Activated CD8-positive, alpha-beta memory T cell treated with anti-CD3 and anti-CD28 coated beads, Interleukin-2, amount 10 ng/mL, durations not matched to agents 7 days and 5 days (primary cell): ENCODE measurements at regions not wholly inside any gene's neighbourhood (a gene's known extent, or its start where the extent isn't known, plus 50 kb on each side); places are given as distances from the start of the nearest gene placed in this dataset.

Experiments
- ATAC-seq: fragments of 150-1000 bp; cut with Tn5 transposase; one replicate; pipeline ENCODE4 v1.10.0; 2021; ENCODE audit warnings: moderate library complexity
- CTCF ChIA-PET: fragments of 350-600 bp; sonication (Branson Sonifier 250); formaldehyde crosslinking; loops from one replicate; lab custom pipeline; 2021; ENCODE audit warnings: antibody characterized with exemption; lab: Charles Lee
- DNase-seq: peaks from one replicate; pipeline ENCODE4 v3.0.0-alpha.2; 2020
- H3K27ac Mint-ChIP-seq: one replicate; pipeline ENCODE4 v1.8.0; 2021; ENCODE audit warnings: mild to moderate bottlenecking, mixed read lengths
- H3K27me3 Mint-ChIP-seq: one replicate; pipeline ENCODE4 v1.8.0; 2021; ENCODE audit warnings: mixed read lengths
- H3K36me3 Mint-ChIP-seq: one replicate; pipeline ENCODE4 v1.8.0; 2021; ENCODE audit warnings: mild to moderate bottlenecking, mixed read lengths
- H3K4me1 Mint-ChIP-seq: one replicate; pipeline ENCODE4 v1.8.0; 2021; ENCODE audit warnings: mixed read lengths
- H3K4me3 Mint-ChIP-seq: one replicate; pipeline ENCODE4 v1.8.0; 2021; ENCODE audit warnings: mild to moderate bottlenecking, moderate library complexity, mixed read lengths
- H3K9me3 Mint-ChIP-seq: one replicate; pipeline ENCODE4 v1.8.0; 2022; ENCODE audit warnings: low read depth, mixed read lengths

DNA sequence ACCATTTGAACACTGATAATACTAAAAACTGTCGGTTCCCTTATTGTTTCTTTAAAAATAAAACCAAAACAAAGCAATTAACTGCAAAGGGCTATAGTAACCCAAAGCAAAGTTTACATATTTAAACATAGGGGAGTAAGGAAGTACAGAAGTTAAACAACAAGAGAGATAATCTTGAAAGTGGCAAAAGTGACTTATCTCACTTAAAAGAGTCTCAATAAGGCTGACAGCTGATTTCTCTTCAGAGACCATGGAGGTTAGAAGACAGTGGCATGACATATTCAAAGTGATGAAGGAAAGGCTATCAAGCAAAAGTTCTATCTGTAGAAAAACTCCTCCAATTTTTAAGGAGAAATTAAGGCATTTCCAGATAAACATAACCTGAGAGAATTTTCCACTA is 233.5 kb upstream of the HDAC9 start:
- Mint-ChIP-seq H3K4me3 (no peak overlapping the region), H3K9me3 (peaks cover 2% of the 10 kb centered on the region), H3K27me3 (no peaks in the 10 kb centered on the region), H3K4me1 (no peaks in the 10 kb centered on the region), H3K27ac (no peak overlapping the region), H3K36me3 (no peaks in the 10 kb centered on the region)
- CTCF ChIA-PET = no interaction called here
- DNase-seq = no peak
- ATAC-seq = no peak

DNA sequence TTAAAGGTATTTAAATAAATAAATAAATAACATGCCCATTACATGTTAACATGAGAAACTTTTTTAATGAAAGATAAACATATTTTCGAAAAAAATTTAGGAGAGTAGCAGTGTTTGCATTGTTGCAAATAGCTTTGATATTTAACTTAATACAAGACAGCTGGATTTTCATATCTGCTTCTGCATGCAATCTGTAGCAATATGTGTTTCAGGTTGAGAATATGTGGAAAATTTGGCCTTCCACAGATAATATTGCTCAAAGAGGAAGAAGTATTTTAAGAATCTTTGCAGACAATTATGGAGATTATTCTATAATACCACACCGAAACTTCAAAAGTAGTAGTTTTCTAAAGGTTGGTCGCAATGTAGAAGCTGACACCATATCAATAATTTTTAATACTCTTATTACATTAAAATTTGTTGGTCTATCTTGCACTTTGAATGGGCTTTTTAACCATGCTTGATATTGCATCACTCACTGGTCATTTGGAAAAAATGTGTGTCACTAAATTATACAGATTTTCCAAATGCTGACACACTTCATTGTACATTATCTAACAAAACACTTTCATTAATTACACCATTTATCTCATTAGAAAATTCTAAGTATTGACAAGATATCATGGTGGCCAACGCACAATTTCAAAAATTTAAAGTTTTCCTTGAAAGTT is 229.8 kb upstream of the HDAC9 start:
- Mint-ChIP-seq H3K27ac (no peak overlapping the region), H3K9me3 (peaks cover 2% of the 10 kb centered on the region), H3K36me3 (no peaks in the 10 kb centered on the region), H3K4me1 (no peaks in the 10 kb centered on the region), H3K4me3 (no peak overlapping the region), H3K27me3 (no peaks in the 10 kb centered on the region)
- no peak for ATAC-seq
- CTCF ChIA-PET = no interaction called here
- no peak for DNase-seq

DNA sequence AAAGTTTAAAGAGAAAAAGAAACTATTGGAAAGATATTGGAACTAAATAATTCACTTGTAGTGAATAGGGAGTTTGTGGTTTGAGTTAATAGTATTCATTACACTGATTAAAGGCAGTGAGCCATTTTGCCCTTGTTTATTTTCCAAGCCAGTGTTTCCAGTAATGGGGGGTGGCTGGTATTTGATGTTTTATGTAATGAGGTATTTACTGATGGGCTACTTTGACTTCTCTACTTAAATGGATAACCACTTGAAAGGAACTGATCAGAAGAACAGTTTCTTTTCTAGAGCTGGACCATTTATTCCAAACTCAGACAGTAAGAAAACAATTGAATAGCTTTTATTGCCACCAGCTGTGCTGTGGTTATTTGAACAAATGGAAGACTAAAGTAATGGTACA is 227.0 kb upstream of the HDAC9 start:
- CTCF ChIA-PET = no interaction called here
- H3K4me1 Mint-ChIP-seq = no peaks in the 10 kb centered on the region
- no peaks in the 10 kb centered on the region for H3K9me3 Mint-ChIP-seq
- ATAC-seq = no peak
- H3K27me3 Mint-ChIP-seq = no peaks in the 10 kb centered on the region
- no peak overlapping the region for H3K4me3 Mint-ChIP-seq
- DNase-seq = no peak
- no peaks in the 10 kb centered on the region for H3K36me3 Mint-ChIP-seq
- no peak overlapping the region for H3K27ac Mint-ChIP-seq

DNA sequence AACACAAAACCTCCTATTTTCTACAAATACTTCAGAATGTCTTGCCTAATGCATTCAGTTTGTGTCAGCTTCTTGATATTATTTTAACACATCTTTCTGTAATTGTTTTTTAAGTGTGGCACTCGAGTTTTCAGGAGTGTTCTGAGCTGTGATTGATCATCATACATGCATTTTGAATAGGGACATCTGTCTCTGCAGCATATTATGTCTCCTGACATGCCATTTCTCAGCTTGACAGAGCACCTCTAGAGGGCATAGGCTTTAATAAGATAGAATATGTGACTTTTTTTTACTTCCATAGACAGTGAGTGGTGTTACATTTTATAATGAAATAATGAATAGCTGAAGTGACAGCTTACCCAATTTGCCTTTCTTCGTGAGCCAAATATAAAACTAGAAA is 219.2 kb upstream of the HDAC9 start:
- Mint-ChIP-seq H3K4me3 (no peak overlapping the region), H3K27ac (no peak overlapping the region), H3K27me3 (no peaks in the 10 kb centered on the region), H3K9me3 (no peaks in the 10 kb centered on the region), H3K36me3 (no peaks in the 10 kb centered on the region), H3K4me1 (no peaks in the 10 kb centered on the region)
- no peak for DNase-seq
- ATAC-seq = no peak
- CTCF ChIA-PET = interaction anchor here (0.9 kb wide), 1 partner anchor 506 kb away, joined by 3 read pairs; no protein-coding TSS in a partner anchor

DNA sequence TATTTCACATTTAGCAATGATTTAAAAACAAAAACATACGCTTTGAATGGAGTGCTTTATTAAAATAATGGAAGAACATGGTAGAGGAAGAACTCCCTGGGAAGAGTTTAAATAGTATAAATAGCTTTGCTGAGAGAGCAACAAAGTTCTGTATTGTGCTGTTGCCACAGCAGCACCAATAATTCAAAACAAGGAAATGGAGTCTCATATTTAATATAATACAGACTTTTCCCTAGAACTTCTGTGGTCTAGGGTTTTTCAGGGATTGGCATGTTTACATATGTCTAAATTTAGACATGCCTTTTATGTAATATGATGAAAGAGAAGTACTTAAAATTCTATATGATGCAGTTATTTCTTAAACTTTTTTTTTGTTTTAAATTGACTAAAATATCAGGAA is 217.2 kb upstream of the HDAC9 start:
- ATAC-seq = no peak
- no peak for DNase-seq
- Mint-ChIP-seq H3K27me3 (no peaks in the 10 kb centered on the region), H3K4me3 (no peak overlapping the region), H3K9me3 (no peaks in the 10 kb centered on the region), H3K27ac (no peak overlapping the region), H3K4me1 (no peaks in the 10 kb centered on the region), H3K36me3 (no peaks in the 10 kb centered on the region)
- CTCF ChIA-PET = no interaction called here

DNA sequence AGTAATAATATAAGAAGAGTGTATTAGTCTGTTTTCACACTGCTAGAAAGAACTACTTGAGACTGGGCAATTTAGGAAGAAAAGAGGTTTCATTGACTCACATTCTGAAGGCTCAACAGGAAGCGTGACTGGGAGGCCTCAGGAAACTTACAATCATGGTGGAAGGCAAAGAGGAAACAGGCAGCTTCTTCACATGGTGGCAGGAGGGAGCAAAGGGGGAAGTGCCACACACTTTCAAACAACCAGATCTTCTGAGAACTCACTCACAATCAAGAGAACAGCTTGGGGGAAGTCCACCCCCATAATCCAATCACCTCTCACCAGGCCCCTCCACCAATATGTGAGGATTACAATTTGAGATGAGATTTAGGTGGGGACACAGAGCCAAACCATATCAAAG is 212.5 kb upstream of the HDAC9 start:
- CTCF ChIA-PET = no interaction called here
- H3K27me3 Mint-ChIP-seq = no peaks in the 10 kb centered on the region

DNA sequence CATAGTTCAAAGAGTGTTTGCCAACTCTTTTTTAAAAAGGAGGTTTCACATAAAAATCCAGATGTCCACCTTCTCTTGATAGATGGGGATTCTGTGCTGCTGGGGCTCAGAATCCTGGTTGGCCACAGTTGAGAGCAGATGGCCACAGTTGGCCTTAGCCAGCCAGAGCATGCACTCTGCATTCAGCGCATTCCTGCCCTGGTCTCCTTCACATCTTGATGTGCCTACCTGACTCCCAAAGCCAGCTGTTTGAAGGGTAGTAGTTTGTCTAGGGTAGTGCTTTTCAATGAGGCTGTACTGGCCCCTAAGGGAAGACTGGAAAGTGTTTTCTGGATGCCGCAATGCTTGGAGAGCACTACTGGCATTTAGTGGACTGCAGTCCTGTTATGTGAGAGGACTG is 208.1 kb upstream of the HDAC9 start:
- DNase-seq (no peak), ATAC-seq (no peak)
- Mint-ChIP-seq H3K36me3 (no peaks in the 10 kb centered on the region), H3K9me3 (no peaks in the 10 kb centered on the region), H3K27me3 (no peaks in the 10 kb centered on the region), H3K27ac (no peak overlapping the region), H3K4me3 (no peak overlapping the region), H3K4me1 (peaks cover 14% of the 10 kb centered on the region)
- CTCF ChIA-PET = no interaction called here

More for the DNA sequence above, 212.5 kb upstream of the HDAC9 start:
- ATAC-seq (no peak), DNase-seq (no peak)
- no peaks in the 10 kb centered on the region for H3K4me1 Mint-ChIP-seq
- H3K4me3 Mint-ChIP-seq = no peak overlapping the region
- no peak overlapping the region for H3K27ac Mint-ChIP-seq
- no peaks in the 10 kb centered on the region for H3K36me3 Mint-ChIP-seq
- no peaks in the 10 kb centered on the region for H3K9me3 Mint-ChIP-seq

DNA sequence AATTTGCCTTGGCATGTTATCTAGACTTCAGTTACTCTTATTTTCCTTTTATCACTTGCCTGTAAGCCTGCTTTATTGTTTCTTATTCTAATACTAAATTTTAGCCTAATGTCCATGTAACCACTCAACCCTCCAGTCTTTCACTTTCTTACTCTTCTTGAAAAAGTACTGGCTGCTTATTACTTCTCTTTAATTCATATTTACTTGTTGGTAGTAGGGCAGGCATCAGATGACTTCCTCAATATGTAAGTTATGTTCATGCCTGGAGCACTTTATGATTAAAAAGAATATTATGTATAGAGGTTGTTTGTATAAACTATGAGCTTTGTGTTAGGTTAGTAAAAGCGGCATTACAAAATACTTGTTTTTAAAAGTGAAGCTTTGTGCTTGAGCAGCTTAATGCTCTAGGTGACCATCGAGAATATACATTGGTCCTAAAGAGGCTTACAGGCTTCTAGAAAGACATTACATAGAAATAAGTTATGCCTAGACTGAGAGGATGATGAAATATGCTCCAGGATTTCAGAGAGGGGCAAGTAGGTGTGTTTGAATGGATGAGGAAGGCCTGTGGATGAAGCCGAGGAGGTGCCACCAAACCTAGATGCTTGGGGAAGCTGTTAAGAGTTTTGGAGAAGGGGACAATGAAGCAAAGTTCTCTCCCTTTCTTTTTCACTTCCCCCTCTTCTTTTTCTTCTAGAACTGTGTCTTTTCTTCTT is 207.1 kb upstream of the HDAC9 start:
- H3K36me3 Mint-ChIP-seq = no peaks in the 10 kb centered on the region
- H3K4me1 Mint-ChIP-seq = peaks cover 14% of the 10 kb centered on the region
- CTCF ChIA-PET = no interaction called here
- H3K27me3 Mint-ChIP-seq = no peaks in the 10 kb centered on the region
- ATAC-seq (no peak), DNase-seq (no peak)
- H3K27ac Mint-ChIP-seq = no peak overlapping the region
- H3K9me3 Mint-ChIP-seq = no peaks in the 10 kb centered on the region
- H3K4me3 Mint-ChIP-seq = no peak overlapping the region

DNA sequence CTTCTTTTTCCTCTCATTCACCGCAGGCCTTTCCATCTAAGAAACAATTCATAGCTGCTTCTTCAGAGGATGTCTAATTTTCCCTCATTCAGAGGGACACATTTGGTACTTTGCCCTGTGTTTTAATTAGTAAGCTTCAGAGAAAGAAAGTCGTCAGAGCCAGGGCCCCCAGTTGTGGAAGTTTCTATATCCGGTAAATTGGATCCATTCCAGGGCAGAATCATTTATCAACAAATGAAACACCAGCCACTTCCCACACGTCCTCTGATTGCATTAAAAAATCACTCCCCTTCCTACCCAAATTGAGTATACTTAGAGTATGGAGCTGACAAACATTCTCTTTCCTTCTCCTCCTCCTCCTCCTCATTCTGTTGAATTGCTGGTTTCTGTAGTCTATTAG is 205.8 kb upstream of the HDAC9 start:
- Mint-ChIP-seq H3K9me3 (no peaks in the 10 kb centered on the region), H3K27me3 (no peaks in the 10 kb centered on the region), H3K4me1 (peaks cover 14% of the 10 kb centered on the region), H3K4me3 (no peak overlapping the region), H3K36me3 (no peaks in the 10 kb centered on the region), H3K27ac (no peak overlapping the region)
- ATAC-seq = no peak
- CTCF ChIA-PET = no interaction called here
- DNase-seq = no peak

DNA sequence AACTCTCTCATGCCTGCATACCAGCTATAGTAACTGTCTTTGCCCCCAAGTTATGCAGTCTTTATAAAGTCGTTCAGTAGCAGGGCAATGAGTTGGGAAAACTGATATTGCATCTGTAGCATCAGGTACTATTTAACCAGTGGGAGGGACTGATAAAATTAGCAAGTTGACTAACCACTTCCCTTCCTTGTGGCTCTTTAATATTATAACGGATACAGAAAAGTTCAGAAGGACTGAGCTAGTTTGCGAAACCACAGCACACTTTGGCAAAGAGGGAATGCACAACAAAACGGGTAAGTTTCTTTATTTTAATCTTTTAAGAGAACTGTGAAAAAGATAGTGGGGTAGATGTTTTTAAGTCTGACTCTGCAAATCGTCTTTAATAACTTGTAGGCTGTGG is 205.3 kb upstream of the HDAC9 start:
- Mint-ChIP-seq H3K9me3 (no peaks in the 10 kb centered on the region), H3K4me1 (peaks cover 14% of the 10 kb centered on the region), H3K27ac (no peak overlapping the region), H3K27me3 (no peaks in the 10 kb centered on the region), H3K36me3 (no peaks in the 10 kb centered on the region), H3K4me3 (no peak overlapping the region)
- ATAC-seq = no peak
- DNase-seq = no peak
- CTCF ChIA-PET = no interaction called here

DNA sequence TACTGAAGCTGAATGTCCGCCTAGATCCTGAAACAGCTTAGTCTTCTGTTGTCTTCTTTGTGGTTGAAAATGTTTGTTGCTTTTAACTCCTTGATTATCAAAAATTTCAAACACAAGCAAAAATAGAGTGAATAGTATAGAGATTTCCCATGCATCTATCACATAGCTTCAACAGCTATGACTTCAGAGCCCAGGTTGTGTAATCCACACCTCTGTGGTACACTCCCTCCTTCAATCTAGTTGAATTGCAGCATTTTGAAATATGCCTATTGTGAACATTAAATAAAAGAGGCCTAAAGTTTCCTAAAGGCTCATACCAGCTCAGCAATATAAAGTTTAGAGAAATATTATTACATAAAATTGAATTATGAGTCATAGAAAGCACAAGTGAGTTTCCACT is 204.7 kb upstream of the HDAC9 start:
- DNase-seq = no peak
- Mint-ChIP-seq H3K9me3 (no peaks in the 10 kb centered on the region), H3K4me3 (no peak overlapping the region), H3K4me1 (peaks cover 14% of the 10 kb centered on the region), H3K27ac (no peak overlapping the region), H3K27me3 (no peaks in the 10 kb centered on the region), H3K36me3 (no peaks in the 10 kb centered on the region)
- no peak for ATAC-seq
- CTCF ChIA-PET = no interaction called here

DNA sequence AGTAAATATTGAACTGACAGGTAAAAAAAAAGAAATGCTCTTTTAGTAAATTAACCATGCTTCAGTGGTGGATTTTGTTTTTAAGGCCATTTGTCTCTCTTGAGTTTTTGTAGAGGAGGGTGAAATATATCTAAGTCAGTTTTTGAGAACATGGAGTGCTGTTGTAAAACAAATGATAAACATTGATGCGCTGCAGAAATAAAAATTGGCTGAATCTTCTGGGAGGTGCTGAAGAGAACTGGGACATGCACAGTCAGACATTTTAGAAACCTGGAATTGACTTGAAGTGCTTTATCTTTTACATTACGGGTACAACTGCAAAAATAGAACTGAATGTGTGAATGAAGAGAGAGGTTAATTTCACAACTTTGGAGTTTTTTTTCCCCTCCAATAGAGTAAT is 203.0 kb upstream of the HDAC9 start:
- no peaks in the 10 kb centered on the region for H3K36me3 Mint-ChIP-seq
- DNase-seq (no peak), ATAC-seq (no peak)
- CTCF ChIA-PET = no interaction called here
- H3K4me3 Mint-ChIP-seq = no peak overlapping the region
- H3K27me3 Mint-ChIP-seq = no peaks in the 10 kb centered on the region
- H3K4me1 Mint-ChIP-seq = peaks cover 14% of the 10 kb centered on the region
- no peaks in the 10 kb centered on the region for H3K9me3 Mint-ChIP-seq
- no peak overlapping the region for H3K27ac Mint-ChIP-seq

DNA sequence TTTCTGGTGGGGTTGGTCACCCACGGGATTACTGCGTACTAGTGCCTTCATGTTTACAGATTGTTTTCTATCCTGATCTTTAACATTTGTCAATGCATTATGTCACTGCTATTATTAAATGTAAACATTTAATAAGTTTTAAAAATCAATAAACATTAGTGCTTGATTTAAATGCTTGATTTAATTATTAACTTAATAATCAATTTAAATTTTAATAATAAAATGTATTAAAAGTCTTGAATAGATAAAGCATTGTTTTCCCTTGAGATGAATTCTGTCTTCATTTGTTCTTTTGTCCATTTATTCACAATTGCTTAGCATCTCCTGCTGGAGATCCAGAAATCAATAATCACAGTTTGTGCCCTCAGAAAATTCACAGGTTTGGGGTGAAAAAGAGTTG is 201.8 kb upstream of the HDAC9 start:
- no peaks in the 10 kb centered on the region for H3K9me3 Mint-ChIP-seq
- H3K36me3 Mint-ChIP-seq = no peaks in the 10 kb centered on the region
- peaks cover 14% of the 10 kb centered on the region for H3K4me1 Mint-ChIP-seq
- CTCF ChIA-PET = no interaction called here
- H3K4me3 Mint-ChIP-seq = no peak overlapping the region
- DNase-seq (no peak), ATAC-seq (no peak)
- H3K27ac Mint-ChIP-seq = no peak overlapping the region
- H3K27me3 Mint-ChIP-seq = no peaks in the 10 kb centered on the region

DNA sequence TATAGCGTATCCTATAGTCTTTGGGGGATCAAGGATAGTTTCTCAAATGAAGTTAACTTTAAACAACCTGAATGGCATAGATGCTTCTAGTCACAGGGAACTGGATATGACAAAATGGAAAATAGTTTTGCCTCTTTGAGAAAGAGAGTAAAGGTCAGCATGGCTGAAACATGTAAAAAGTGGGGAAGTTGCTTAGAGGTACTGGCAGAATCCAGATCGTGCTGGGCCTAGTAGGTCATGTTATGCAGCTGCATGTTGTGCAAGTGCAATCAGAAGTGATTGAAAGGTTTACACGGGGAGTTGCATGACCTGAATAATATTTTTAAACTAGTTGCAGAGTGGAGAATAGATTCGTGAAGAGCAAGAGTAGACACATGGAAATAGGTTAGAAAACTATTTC is 201.1 kb upstream of the HDAC9 start:
- Mint-ChIP-seq H3K27me3 (no peaks in the 10 kb centered on the region), H3K4me3 (no peak overlapping the region), H3K9me3 (no peaks in the 10 kb centered on the region), H3K36me3 (no peaks in the 10 kb centered on the region), H3K4me1 (peaks cover 14% of the 10 kb centered on the region), H3K27ac (no peak overlapping the region)
- CTCF ChIA-PET = no interaction called here
- no peak for DNase-seq
- no peak for ATAC-seq
